ENCODE measurements at regions not wholly inside any gene's neighbourhood (a gene's known extent, or its start where the extent isn't known, plus 50 kb on each side); places are given as distances from the start of the nearest gene placed in this dataset.

DNA sequence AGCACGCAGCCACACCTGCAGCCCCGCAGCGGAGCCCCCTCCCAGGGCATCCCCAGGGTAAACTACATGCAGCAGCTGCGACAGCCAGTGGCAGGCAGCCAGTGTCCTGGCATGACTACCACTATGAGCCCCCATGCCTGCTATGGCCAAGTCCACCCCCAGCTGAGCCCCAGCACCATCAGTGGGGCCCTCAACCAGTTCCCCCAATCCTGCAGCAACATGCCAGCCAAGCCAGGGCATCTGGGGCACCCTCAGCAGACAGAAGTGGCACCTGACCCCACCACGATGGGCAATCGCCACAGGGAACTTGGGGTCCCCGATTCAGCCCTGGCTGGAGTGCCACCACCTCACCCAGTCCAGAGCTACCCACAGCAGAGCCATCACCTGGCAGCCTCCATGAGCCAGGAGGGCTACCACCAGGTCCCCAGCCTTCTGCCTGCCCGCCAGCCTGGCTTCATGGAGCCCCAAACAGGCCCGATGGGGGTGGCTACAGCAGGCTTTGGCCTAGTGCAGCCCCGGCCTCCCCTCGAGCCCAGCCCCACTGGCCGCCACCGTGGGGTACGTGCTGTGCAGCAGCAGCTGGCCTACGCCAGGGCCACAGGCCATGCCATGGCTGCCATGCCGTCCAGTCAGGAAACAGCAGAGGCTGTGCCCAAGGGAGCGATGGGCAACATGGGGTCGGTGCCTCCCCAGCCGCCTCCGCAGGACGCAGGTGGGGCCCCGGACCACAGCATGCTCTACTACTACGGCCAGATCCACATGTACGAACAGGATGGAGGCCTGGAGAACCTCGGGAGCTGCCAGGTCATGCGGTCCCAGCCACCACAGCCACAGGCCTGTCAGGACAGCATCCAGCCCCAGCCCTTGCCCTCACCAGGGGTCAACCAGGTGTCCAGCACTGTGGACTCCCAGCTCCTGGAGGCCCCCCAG, 254.1 kb downstream of the GLI2 start:
- Histone ChIP-seq H3K9me3 (ENCODE audit: insufficient read depth, low read length) (no peaks in the 10 kb centered on the region), H3K27me3 (ENCODE audit: insufficient read depth, insufficient read length) (no peaks in the 10 kb centered on the region), H3K36me3 (ENCODE audit: insufficient read depth, insufficient read length, low read length) (peaks cover 76% of the 10 kb centered on the region), H3K4me1 (ENCODE audit: insufficient read depth, insufficient read length) (no peaks in the 10 kb centered on the region), H3K4me3 (ENCODE audit: insufficient read length, low read depth) (no peak overlapping the region), H3K9ac (ENCODE audit: insufficient read length, low read depth) (no peak overlapping the region)
- DNase-seq (ENCODE audit: low read depth, low spot score) = no peak
- TF ChIP-seq YY1 (IDR thresholded peaks at IDR 0.05; ENCODE audit: insufficient read depth, insufficient read length) (no peak), ZNF274 (IDR thresholded peaks at IDR 0.05; ENCODE audit: low read depth, low read length) (no peak), SUZ12 (IDR thresholded peaks at IDR 0.05; ENCODE audit: extremely low read depth, insufficient read depth, insufficient read length) (no peak)

DNA sequence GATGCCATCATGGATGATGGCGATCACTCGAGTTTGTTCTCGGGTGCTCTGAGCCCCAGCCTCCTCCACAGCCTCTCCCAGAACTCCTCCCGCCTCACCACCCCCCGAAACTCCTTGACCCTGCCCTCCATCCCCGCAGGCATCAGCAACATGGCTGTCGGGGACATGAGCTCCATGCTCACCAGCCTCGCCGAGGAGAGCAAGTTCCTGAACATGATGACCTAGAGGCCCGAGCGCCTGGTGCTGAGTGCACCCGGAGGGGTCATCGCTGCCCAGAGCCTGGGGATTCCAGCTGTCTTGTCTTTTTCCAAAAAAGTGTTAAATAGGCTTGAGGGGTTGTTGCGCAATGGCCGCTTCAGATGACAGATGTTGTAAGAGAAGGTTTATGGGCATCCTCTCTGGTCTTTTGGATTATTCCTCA, 254.8 kb downstream of the GLI2 start:
- no peak for DNase-seq (ENCODE audit: low read depth, low spot score)
- no peaks in the 10 kb centered on the region for H3K9me3 ChIP-seq (ENCODE audit: insufficient read depth, low read length)
- H3K9ac ChIP-seq (ENCODE audit: insufficient read length, low read depth) = no peak overlapping the region
- peaks cover 69% of the 10 kb centered on the region for H3K36me3 ChIP-seq (ENCODE audit: insufficient read depth, insufficient read length, low read length)
- H3K4me3 ChIP-seq (ENCODE audit: insufficient read length, low read depth) = no peak overlapping the region
- no peaks in the 10 kb centered on the region for H3K27me3 ChIP-seq (ENCODE audit: insufficient read depth, insufficient read length)
- TF ChIP-seq YY1 (IDR thresholded peaks at IDR 0.05; ENCODE audit: insufficient read depth, insufficient read length) = no peak
- no peak for TF ChIP-seq ZNF274 (IDR thresholded peaks at IDR 0.05; ENCODE audit: low read depth, low read length)
- TF ChIP-seq SUZ12 (IDR thresholded peaks at IDR 0.05; ENCODE audit: extremely low read depth, insufficient read depth, insufficient read length) = no peak
- H3K4me1 ChIP-seq (ENCODE audit: insufficient read depth, insufficient read length) = no peaks in the 10 kb centered on the region

DNA sequence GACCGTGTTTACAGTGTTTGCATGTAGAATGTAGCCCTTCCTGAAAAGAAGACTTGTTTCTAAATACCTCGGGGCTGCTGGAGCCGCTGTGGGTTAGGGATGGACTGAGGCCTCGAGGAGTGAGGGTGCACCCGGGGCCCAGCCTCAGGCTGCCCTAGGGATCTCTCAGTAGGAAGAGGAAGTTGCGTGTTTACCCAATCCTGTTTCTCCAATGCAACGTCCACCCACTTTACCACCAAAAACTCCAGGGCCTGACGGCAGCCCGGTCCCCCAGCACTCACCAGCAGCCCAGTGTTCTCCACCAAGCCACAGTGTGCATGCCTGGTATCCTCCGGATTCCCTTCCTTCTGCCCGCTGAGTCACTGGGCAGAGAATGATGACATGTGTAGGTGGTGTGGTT, 255.8 kb downstream of the GLI2 start:
- peaks cover 59% of the 10 kb centered on the region for H3K36me3 ChIP-seq (ENCODE audit: insufficient read depth, insufficient read length, low read length)
- no peaks in the 10 kb centered on the region for H3K9me3 ChIP-seq (ENCODE audit: insufficient read depth, low read length)
- TF ChIP-seq SUZ12 (IDR thresholded peaks at IDR 0.05; ENCODE audit: extremely low read depth, insufficient read depth, insufficient read length) (no peak), ZNF274 (IDR thresholded peaks at IDR 0.05; ENCODE audit: low read depth, low read length) (no peak), YY1 (IDR thresholded peaks at IDR 0.05; ENCODE audit: insufficient read depth, insufficient read length) (no peak)
- H3K4me3 ChIP-seq (ENCODE audit: insufficient read length, low read depth) = no peak overlapping the region
- no peak overlapping the region for H3K9ac ChIP-seq (ENCODE audit: insufficient read length, low read depth)
- no peaks in the 10 kb centered on the region for H3K4me1 ChIP-seq (ENCODE audit: insufficient read depth, insufficient read length)
- no peak for DNase-seq (ENCODE audit: low read depth, low spot score)
- no peaks in the 10 kb centered on the region for H3K27me3 ChIP-seq (ENCODE audit: insufficient read depth, insufficient read length)

DNA sequence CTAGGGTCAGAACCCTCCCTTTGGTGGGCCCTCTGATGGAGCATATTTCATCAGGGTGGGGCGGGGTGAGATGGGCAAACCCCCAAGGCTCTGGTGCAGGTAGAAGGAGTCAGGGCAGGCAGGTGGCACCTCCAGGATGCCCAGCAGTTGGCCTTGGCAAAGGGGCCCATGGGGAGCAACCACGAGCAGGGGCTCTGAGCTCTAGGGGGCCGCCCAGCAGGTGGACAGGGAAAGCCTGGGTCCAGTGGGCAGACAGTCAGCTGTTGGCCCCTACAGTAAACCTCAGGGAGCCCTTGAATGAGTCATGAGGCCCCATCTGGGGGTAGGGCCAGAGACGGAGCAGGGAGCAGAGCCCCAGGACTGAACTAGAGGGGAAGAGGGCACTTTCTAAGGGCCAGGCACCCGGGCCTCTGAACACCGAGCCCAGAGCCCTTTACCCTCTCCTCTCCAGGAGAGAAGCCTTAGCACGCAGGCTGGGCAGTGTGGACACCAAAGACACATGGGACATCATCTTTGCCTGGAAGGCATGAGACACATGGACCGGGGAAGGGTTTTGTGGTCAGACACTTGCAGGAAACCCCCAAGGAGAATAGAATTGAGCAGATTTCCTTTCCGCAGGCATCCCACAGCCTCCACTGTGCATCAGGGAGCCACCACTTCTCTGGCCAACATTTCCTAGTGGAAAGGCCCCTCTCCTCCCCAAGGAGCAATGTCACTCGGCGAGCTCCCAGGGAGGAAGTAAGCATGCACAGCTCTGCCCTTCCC, 257.3 kb downstream of the GLI2 start:
- Histone ChIP-seq H3K36me3 (ENCODE audit: insufficient read depth, insufficient read length, low read length) (peaks cover 44% of the 10 kb centered on the region), H3K9me3 (ENCODE audit: insufficient read depth, low read length) (no peaks in the 10 kb centered on the region), H3K27me3 (ENCODE audit: insufficient read depth, insufficient read length) (no peaks in the 10 kb centered on the region), H3K9ac (ENCODE audit: insufficient read length, low read depth) (no peak overlapping the region), H3K4me3 (ENCODE audit: insufficient read length, low read depth) (no peak overlapping the region), H3K4me1 (ENCODE audit: insufficient read depth, insufficient read length) (no peaks in the 10 kb centered on the region)
- no peak for TF ChIP-seq YY1 (IDR thresholded peaks at IDR 0.05; ENCODE audit: insufficient read depth, insufficient read length)
- TF ChIP-seq ZNF274 (IDR thresholded peaks at IDR 0.05; ENCODE audit: low read depth, low read length) = no peak
- TF ChIP-seq SUZ12 (IDR thresholded peaks at IDR 0.05; ENCODE audit: extremely low read depth, insufficient read depth, insufficient read length) = no peak
- DNase-seq (ENCODE audit: low read depth, low spot score) = no peak

DNA sequence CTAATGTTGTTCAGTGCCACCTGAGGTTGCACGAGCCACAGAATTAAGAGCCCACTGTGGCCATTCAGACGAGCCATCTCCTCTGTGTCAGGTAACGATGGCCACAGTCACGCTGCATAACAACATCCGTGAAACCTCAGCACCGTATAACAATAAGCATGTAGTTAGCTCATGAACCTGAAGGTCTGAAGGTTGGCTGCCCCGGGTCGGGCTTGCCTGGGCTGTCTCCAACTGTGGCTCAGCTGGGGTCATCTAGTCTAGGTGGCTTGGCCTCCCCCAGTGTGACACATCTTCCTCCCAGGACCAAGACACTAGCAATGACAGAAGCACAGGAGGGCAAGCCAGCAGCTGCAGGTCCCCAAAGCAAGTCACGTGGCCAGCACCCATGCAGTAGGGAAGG, 258.0 kb downstream of the GLI2 start:
- no peaks in the 10 kb centered on the region for H3K4me1 ChIP-seq (ENCODE audit: insufficient read depth, insufficient read length)
- no peaks in the 10 kb centered on the region for H3K9me3 ChIP-seq (ENCODE audit: insufficient read depth, low read length)
- TF ChIP-seq YY1 (IDR thresholded peaks at IDR 0.05; ENCODE audit: insufficient read depth, insufficient read length) = no peak
- no peak for TF ChIP-seq SUZ12 (IDR thresholded peaks at IDR 0.05; ENCODE audit: extremely low read depth, insufficient read depth, insufficient read length)
- TF ChIP-seq ZNF274 (IDR thresholded peaks at IDR 0.05; ENCODE audit: low read depth, low read length) = no peak
- no peaks in the 10 kb centered on the region for H3K27me3 ChIP-seq (ENCODE audit: insufficient read depth, insufficient read length)
- DNase-seq (ENCODE audit: low read depth, low spot score) = no peak
- no peak overlapping the region for H3K9ac ChIP-seq (ENCODE audit: insufficient read length, low read depth)
- no peak overlapping the region for H3K4me3 ChIP-seq (ENCODE audit: insufficient read length, low read depth)
- peaks cover 38% of the 10 kb centered on the region for H3K36me3 ChIP-seq (ENCODE audit: insufficient read depth, insufficient read length, low read length)

DNA sequence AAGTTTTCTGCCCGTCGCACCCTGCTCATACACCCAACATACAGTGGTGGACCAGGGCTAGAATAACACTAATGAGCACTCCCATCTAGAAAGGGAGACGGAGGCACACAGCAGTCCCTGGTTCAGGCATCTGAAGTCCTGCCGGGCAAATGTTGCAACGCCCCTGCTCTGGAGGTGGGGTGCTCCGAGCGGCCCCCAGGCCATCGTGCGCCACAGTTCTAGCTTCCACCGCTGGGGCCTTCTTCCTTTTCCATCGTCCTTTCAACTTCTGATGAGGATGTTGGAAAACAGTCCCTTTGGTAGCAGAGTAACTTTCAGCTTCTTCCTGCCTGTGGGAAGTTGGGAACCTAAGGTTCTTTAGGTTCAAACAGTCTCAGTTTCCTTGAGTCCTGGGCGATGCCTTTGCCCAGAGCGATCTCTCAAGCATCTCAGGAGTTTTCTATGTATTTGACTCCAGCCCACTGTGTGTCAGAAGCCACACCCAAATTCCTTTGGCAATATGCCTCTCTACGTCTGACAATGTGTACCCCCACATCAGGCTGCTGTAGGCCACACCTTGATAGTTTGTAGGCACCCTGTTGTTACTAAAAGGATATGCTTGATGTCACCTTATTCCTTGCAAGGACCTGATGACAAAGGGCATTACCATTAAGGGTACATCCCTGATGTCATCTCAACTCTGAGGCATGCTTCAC, 258.8 kb downstream of the GLI2 start:
- no peak for DNase-seq (ENCODE audit: low read depth, low spot score)
- no peak overlapping the region for H3K9ac ChIP-seq (ENCODE audit: insufficient read length, low read depth)
- H3K36me3 ChIP-seq (ENCODE audit: insufficient read depth, insufficient read length, low read length) = peaks cover 30% of the 10 kb centered on the region
- no peaks in the 10 kb centered on the region for H3K27me3 ChIP-seq (ENCODE audit: insufficient read depth, insufficient read length)
- H3K4me1 ChIP-seq (ENCODE audit: insufficient read depth, insufficient read length) = no peaks in the 10 kb centered on the region
- H3K9me3 ChIP-seq (ENCODE audit: insufficient read depth, low read length) = no peaks in the 10 kb centered on the region
- TF ChIP-seq YY1 (IDR thresholded peaks at IDR 0.05; ENCODE audit: insufficient read depth, insufficient read length) = no peak
- no peak for TF ChIP-seq SUZ12 (IDR thresholded peaks at IDR 0.05; ENCODE audit: extremely low read depth, insufficient read depth, insufficient read length)
- TF ChIP-seq ZNF274 (IDR thresholded peaks at IDR 0.05; ENCODE audit: low read depth, low read length) = no peak
- H3K4me3 ChIP-seq (ENCODE audit: insufficient read length, low read depth) = no peak overlapping the region
